IMR-90 (cell line): ENCODE measurements at regions not wholly inside any gene's neighbourhood (a gene's known extent, or its start where the extent isn't known, plus 50 kb on each side); places are given as distances from the start of the nearest gene placed in this dataset.

Experiments used
- ATAC-seq: fragments of 200-7000 bp; cut with Tn5 transposase; 2 replicates; pipeline ENCODE4 v1.9.1; 2020; ENCODE audit warnings: low read depth, mild to moderate bottlenecking, moderate library complexity
- BruUV-seq: library from RNA; stranded (reverse); fragments of 400-500 nt; replicated peaks from 2 replicates; lab custom pipeline; 2021; lab: Mats Ljungman, UMichigan
- CTCF ChIA-PET: fragments of 300-600 bp; formaldehyde crosslinking; extraction: SDS; loops from one replicate; lab custom pipeline; 2021; ENCODE audit warnings: antibody characterized with exemption; lab: Yijun Ruan, JAX
- POLR2A ChIA-PET: fragments of 300-600 bp; sonication (Branson Sonifier 250); formaldehyde crosslinking; loops from one replicate; lab custom pipeline; 2022; ENCODE audit warnings: antibody characterized with exemption; ENCODE audit not compliant: unreplicated experiment; lab: Charles Lee
- DNase-seq: peaks from one replicate; pipeline ENCODE4 v3.0.0; 2013
- H2AFZ ChIP-seq: replicated peaks from 2 replicates; pipeline ENCODE3; 2013; ENCODE audit warnings: low read length, mild to moderate bottlenecking; ENCODE audit not compliant: poor library complexity
- H2AK5ac ChIP-seq: 2 replicates; pipeline ENCODE4 v1.6.1; 2013; ENCODE audit warnings: low read depth, low read length, inconsistent platforms
- H2AK9ac ChIP-seq: replicated peaks from 2 replicates; pipeline ENCODE3; 2013; ENCODE audit warnings: mild to moderate bottlenecking, low read depth, low read length, moderate library complexity; ENCODE audit not compliant: poor library complexity
- H2BK120ac ChIP-seq: 2 replicates; pipeline ENCODE4 v1.6.1; 2013; ENCODE audit warnings: low read depth, low read length, inconsistent platforms
- H2BK15ac ChIP-seq: 3 replicates; pipeline ENCODE4 v1.6.1; 2013; ENCODE audit warnings: low read depth, low read length, inconsistent platforms
- H2BK20ac ChIP-seq: 2 replicates; pipeline ENCODE4 v1.6.1; 2013; ENCODE audit warnings: low read depth, mild to moderate bottlenecking, inconsistent platforms, low read length, moderate library complexity
- H2BK5ac ChIP-seq: 2 replicates; pipeline ENCODE4 v1.6.1; 2013; ENCODE audit warnings: mild to moderate bottlenecking, low read depth, low read length, inconsistent platforms; ENCODE audit not compliant: poor library complexity, severe bottlenecking
- H3K14ac ChIP-seq: replicated peaks from 2 replicates; pipeline ENCODE4 v1.6.1; 2013; ENCODE audit warnings: low read depth, low read length, inconsistent platforms
- H3K18ac ChIP-seq: 2 replicates; pipeline ENCODE4 v1.6.1; 2013; ENCODE audit warnings: low read depth, low read length, control low read depth
- H3K23ac ChIP-seq: 2 replicates; pipeline ENCODE4 v1.6.1; 2013; ENCODE audit warnings: low read depth, low read length, inconsistent platforms
- H3K27ac ChIP-seq: 2 replicates; pipeline ENCODE4 v1.5.1; 2013; ENCODE audit warnings: mild to moderate bottlenecking, control low read depth, low read length; ENCODE audit not compliant: insufficient read depth
- H3K27me3 ChIP-seq: 2 replicates; pipeline ENCODE4 v1.6.1; 2013; ENCODE audit warnings: low read length; ENCODE audit not compliant: control insufficient read depth, insufficient read depth
- H3K36me3 ChIP-seq: 2 replicates; pipeline ENCODE4 v1.6.1; 2013; ENCODE audit warnings: low read length, mixed read lengths; ENCODE audit not compliant: control insufficient read depth, insufficient read depth
- H3K4ac ChIP-seq: 2 replicates; pipeline ENCODE4 v1.6.1; 2013; ENCODE audit warnings: low read depth, low read length, inconsistent platforms
- H3K4me1 ChIP-seq: 2 replicates; pipeline ENCODE4 v1.6.1; 2013; ENCODE audit warnings: low read length, mixed read lengths; ENCODE audit not compliant: control insufficient read depth, insufficient read depth
- H3K4me2 ChIP-seq: 2 replicates; pipeline ENCODE4 v1.6.1; 2013; ENCODE audit warnings: low read depth, mild to moderate bottlenecking, control low read depth, low read length, moderate library complexity
- H3K4me3 ChIP-seq: 2 replicates; pipeline ENCODE4 v1.5.1; 2013; ENCODE audit warnings: low read depth, mild to moderate bottlenecking, control low read depth, low read length, moderate library complexity; ENCODE audit not compliant: insufficient read depth
- H3K56ac ChIP-seq: 2 replicates; pipeline ENCODE4 v1.6.1; 2013; ENCODE audit warnings: low read length, inconsistent platforms; ENCODE audit not compliant: insufficient read depth; ENCODE audit errors: extremely low read depth
- H3K79me1 ChIP-seq, 2 experiments: 2 replicates each; pipeline ENCODE4 v1.6.1; 2013; ENCODE audit warnings: low read length in 2 of 2, inconsistent platforms in 1 of 2, low read depth in 1 of 2
- H3K9ac ChIP-seq: 2 replicates; pipeline ENCODE4 v1.6.1; 2013; ENCODE audit warnings: low read depth, low read length, control low read depth
- H3K9me1 ChIP-seq: 2 replicates; pipeline ENCODE4 v1.6.1; 2013; ENCODE audit warnings: low read length, inconsistent platforms; ENCODE audit not compliant: insufficient read depth
- H3K9me3 ChIP-seq: 2 replicates; pipeline ENCODE4 v1.6.1; 2013; ENCODE audit warnings: low read length; ENCODE audit not compliant: control insufficient read depth, insufficient read depth
- H4K20me1 ChIP-seq: 2 replicates; pipeline ENCODE4 v1.6.1; 2013; ENCODE audit warnings: low read length, inconsistent platforms; ENCODE audit not compliant: insufficient read depth
- H4K5ac ChIP-seq: 2 replicates; pipeline ENCODE4 v1.6.1; 2013; ENCODE audit warnings: mild to moderate bottlenecking, low read depth, low read length, control low read depth
- H4K8ac ChIP-seq, 2 experiments: 2 replicates each; pipeline ENCODE4 v1.6.1; 2013; ENCODE audit warnings: low read depth in 2 of 2, low read length in 2 of 2, control low read depth in 1 of 2, inconsistent platforms in 1 of 2
- H4K91ac ChIP-seq: 2 replicates; pipeline ENCODE4 v1.6.1; 2013; ENCODE audit warnings: low read depth, low read length, inconsistent platforms; ENCODE audit not compliant: insufficient read depth
- CEBPB ChIP-seq: IDR thresholded peaks from 2 replicates; pipeline ENCODE4 v1.6.1; 2012; ENCODE audit warnings: low read depth, low read length, improper control_type of control experiment
- NFE2L2 ChIP-seq: fragments of 150-350 bp; IDR thresholded peaks from 2 replicates; pipeline ENCODE4 v1.6.1; 2016; ENCODE audit warnings: low read depth, mild to moderate bottlenecking, low read length
- WGBS, 2 experiments: methylation state at CpG; one replicate each; pipeline versions ENCODE4 v1.1.5 to v1.1.7; 2013; ENCODE audit warnings: missing lambda C conversion rate in 2 of 2; ENCODE audit not compliant: insufficient read length in 1 of 2; ENCODE audit errors: extremely low coverage in 2 of 2; 5-methylcytosine and 5-hydroxymethylcytosine counted together
- dilution Hi-C: fragments of 300-500 bp; cut with HindIII; formaldehyde crosslinking; loops from one replicate; pipeline ENCODE4 v1.14.3; 2018; ENCODE audit warnings: low sequenced_read_pairs; ENCODE audit not compliant: unreplicated experiment
- in situ Hi-C: fragments of 300-500 bp; cut with MboI; formaldehyde crosslinking; loops from 3 replicates; pipeline ENCODE4 v1.14.3; 2019; ENCODE audit warnings: low sequenced_read_pairs, inconsistent platforms, mixed read lengths
- intact Hi-C: fragments of 100-400 bp; cut with micrococcal nuclease; formaldehyde crosslinking; loops from 2 replicates; pipeline ENCODE4 v1.10.0; 2022

GRCh38 chr4:126611900-126612299, 1020.9 kb upstream of the INTU start:
- intact Hi-C loops: no loop called here
- Histone ChIP-seq H3K4me3 (no peak overlapping the region), H3K18ac (no peak overlapping the region), H2BK15ac (no peak overlapping the region), H3K27ac (no peak overlapping the region), H3K14ac (no peak overlapping the region), H2AK5ac (no peak overlapping the region), H3K79me1 (no peaks in the 10 kb centered on the region), H3K36me3 (no peaks in the 10 kb centered on the region), H3K23ac (no peak overlapping the region), H2BK5ac (no peak overlapping the region), H4K5ac (no peak overlapping the region), H2AK9ac (no peak overlapping the region), H3K56ac (no peak overlapping the region), H2BK20ac (no peak overlapping the region), H4K91ac (no peak overlapping the region), H2BK120ac (no peak overlapping the region), H4K8ac (no peak overlapping the region), H3K4ac (no peak overlapping the region), H4K20me1 (no peaks in the 10 kb centered on the region), H3K4me2 (no peak overlapping the region), H3K9ac (no peak overlapping the region), H3K4me1 (no peaks in the 10 kb centered on the region), H3K9me1 (0 out of 2 replicates have a peak, but pooled peaks cover 2% of the 10 kb centered on the region), H3K27me3 (no peaks in the 10 kb centered on the region), H3K9me3 (no peaks in the 10 kb centered on the region), H2AFZ (no peak overlapping the region)
- WGBS, 2 experiments: no CpG with 5 or more reads among the region's 4 CpGs
- ATAC-seq (no peak), DNase-seq (peak; percentile 38)
- in situ Hi-C loops: no loop called here
- dilution Hi-C loops: no loop called here
- POLR2A ChIA-PET: no interaction called here
- CTCF ChIA-PET: no interaction called here
- TF ChIP-seq CEBPB (peak; percentile 66), NFE2L2 (no peak)
- no TSS peak for BruUV-seq
